SK-N-SH (cell line): ENCODE measurements at regions not wholly inside any gene's neighbourhood (a gene's known extent, or its start where the extent isn't known, plus 50 kb on each side); places are given as distances from the start of the nearest gene placed in this dataset.

Experiments used
- CTCF ChIA-PET: fragments of 300-600, 350-600 bp; formaldehyde crosslinking; extraction: SDS; loops from one replicate; lab custom pipeline; 2021; lab: Yijun Ruan, JAX
- POLR2A ChIA-PET: fragments of 350-600 bp; sonication (Branson Sonifier 250); formaldehyde crosslinking; extraction: SDS; loops from one replicate; lab custom pipeline; 2020; ENCODE audit warnings: antibody characterized with exemption, inconsistent platforms; lab: Yijun Ruan, JAX
- DNase-seq: peaks from one replicate; pipeline ENCODE4 v3.0.0; 2012
- H2AFZ ChIP-seq: fragments of 200-600 bp; sonication (generic); 2 replicates; pipeline ENCODE4 v1.8.1; 2016; ENCODE audit warnings: antibody characterized with exemption, mild to moderate bottlenecking, low read depth
- H3F3A ChIP-seq: fragments of 200-600 bp; sonication (generic); replicated peaks from 2 replicates; pipeline ENCODE3; 2016; ENCODE audit warnings: antibody characterized with exemption, mild to moderate bottlenecking; ENCODE audit not compliant: insufficient read depth
- H3K27ac ChIP-seq, 2 experiments: fragments of 200-500 bp in 1 of 2; fragments of 200-600 bp in 1 of 2; sonication (Bioruptor generic) in 1 of 2; sonication (generic), shearing (Covaris generic) in 1 of 2; 2 replicates each; pipeline versions ENCODE4 v1.5.1 to v1.6.1; 2014 to 2016; ENCODE audit warnings: low read depth in 2 of 2, inconsistent platforms in 1 of 2, low read length in 1 of 2, mild to moderate bottlenecking in 1 of 2, mixed read lengths in 1 of 2
- H3K27me3 ChIP-seq: fragments of 200-600 bp; sonication (generic), shearing (Covaris generic); 2 replicates; pipeline ENCODE4 v1.6.1; 2016; ENCODE audit warnings: mixed run types; ENCODE audit not compliant: insufficient read depth
- H3K36me3 ChIP-seq, 2 experiments: fragments of 200-500 bp in 1 of 2; fragments of 200-600 bp in 1 of 2; sonication (Bioruptor generic) in 1 of 2; sonication (generic) in 1 of 2; replicated peaks in 1 of 2; 2 replicates each; pipeline versions ENCODE3 to v1.5.1; 2014 to 2016; ENCODE audit warnings: low read length in 1 of 2, mild to moderate bottlenecking in 1 of 2; ENCODE audit not compliant: insufficient read depth in 2 of 2, control insufficient read depth in 1 of 2
- H3K4me1 ChIP-seq, 2 experiments: fragments of 200-500 bp in 1 of 2; fragments of 200-600 bp in 1 of 2; sonication (Bioruptor generic) in 1 of 2; sonication (generic), shearing (Covaris generic) in 1 of 2; 2 replicates each; pipeline versions ENCODE4 v1.5.1 to v1.6.1; 2014 to 2016; ENCODE audit warnings: low read depth in 1 of 2, low read length in 1 of 2, mixed run types in 1 of 2; ENCODE audit not compliant: insufficient read depth in 2 of 2, control insufficient read depth in 1 of 2
- H3K4me2 ChIP-seq: fragments of 200-600 bp; sonication (generic), shearing (Covaris generic); 2 replicates; pipeline ENCODE4 v1.6.1; 2017; ENCODE audit warnings: mixed run types
- H3K4me3 ChIP-seq, 2 experiments: fragments of 200-500 bp in 1 of 2; fragments of 200-600 bp in 1 of 2; sonication (Bioruptor generic) in 1 of 2; sonication (generic), shearing (Covaris generic) in 1 of 2; 2 replicates each; pipeline versions ENCODE4 v1.5.1 to v1.8.1; 2014 to 2016; ENCODE audit warnings: low read depth in 2 of 2, inconsistent platforms in 1 of 2, low read length in 1 of 2, mild to moderate bottlenecking in 1 of 2, mixed read lengths in 1 of 2, moderate library complexity in 1 of 2
- H3K79me2 ChIP-seq: fragments of 200-600 bp; sonication (generic); 2 replicates; pipeline ENCODE4 v1.8.1; 2017; ENCODE audit warnings: mild to moderate bottlenecking; ENCODE audit not compliant: insufficient read depth
- H3K9ac ChIP-seq: fragments of 200-600 bp; sonication (generic); 2 replicates; pipeline ENCODE4 v1.6.1; 2017; ENCODE audit warnings: mixed run types
- H3K9me2 ChIP-seq: fragments of 200-600 bp; sonication (generic); 2 replicates; pipeline ENCODE4 v1.6.1; 2017; ENCODE audit warnings: mixed run types
- H3K9me3 ChIP-seq: fragments of 200-600 bp; sonication (generic); 2 replicates; pipeline ENCODE4 v1.6.1; 2017; ENCODE audit warnings: mixed run types, mild to moderate bottlenecking, moderate library complexity
- H4K20me1 ChIP-seq: fragments of 200-600 bp; sonication (generic); 2 replicates; pipeline ENCODE4 v1.6.1; 2017; ENCODE audit warnings: mild to moderate bottlenecking, mixed run types; ENCODE audit not compliant: insufficient read depth
- CHD2 ChIP-seq: fragments of 150-350 bp; IDR thresholded peaks from 2 replicates; pipeline ENCODE4 v1.6.1; 2018; ENCODE audit warnings: low read length; ENCODE audit not compliant: partially characterized antibody
- EP300 ChIP-seq, 2 experiments: IDR thresholded peaks; 2 replicates each; pipeline versions ENCODE4 v1.4.0 to v1.6.1; 2012; ENCODE audit warnings: borderline replicate concordance in 1 of 2, low read depth in 1 of 2, low read length in 1 of 2
- FOSL2 ChIP-seq: IDR thresholded peaks from 2 replicates; pipeline ENCODE4 v1.4.0; 2012; ENCODE audit warnings: low read depth, mild to moderate bottlenecking, moderate library complexity, borderline replicate concordance
- FOXJ3 ChIP-seq: sonication (generic); formaldehyde crosslinking; IDR thresholded peaks from 2 replicates; pipeline ENCODE4 v1.5.1; 2020; ENCODE audit warnings: mild to moderate bottlenecking, missing genetic modification reagents
- FOXM1 ChIP-seq: IDR thresholded peaks from 2 replicates; pipeline ENCODE4 v1.4.0; 2012; ENCODE audit warnings: low read depth, mild to moderate bottlenecking
- JUND ChIP-seq: IDR thresholded peaks from 2 replicates; pipeline ENCODE4 v1.4.0; 2012
- MAX ChIP-seq: IDR thresholded peaks from 2 replicates; pipeline ENCODE4 v1.4.0; 2012; ENCODE audit warnings: low read depth
- MXI1 ChIP-seq: IDR thresholded peaks from 2 replicates; pipeline ENCODE4 v1.6.1; 2012; ENCODE audit warnings: mild to moderate bottlenecking, low read depth, low read length, improper control_type of control experiment
- NFIC ChIP-seq: IDR thresholded peaks from 2 replicates; pipeline ENCODE4 v1.4.0; 2012; ENCODE audit warnings: borderline replicate concordance
- PBX3 ChIP-seq: IDR thresholded peaks from 2 replicates; pipeline ENCODE4; 2012
- RAD21 ChIP-seq: IDR thresholded peaks from 2 replicates; pipeline ENCODE4 v1.6.1; 2012; ENCODE audit warnings: mild to moderate bottlenecking, low read length
- RCOR1 ChIP-seq: fragments of 150-350 bp; IDR thresholded peaks from 2 replicates; pipeline ENCODE4 v1.6.1; 2017; ENCODE audit warnings: antibody characterized with exemption, low read length
- RXRA ChIP-seq: IDR thresholded peaks from 2 replicates; pipeline ENCODE4 v1.4.0; 2012; ENCODE audit warnings: low read depth, mild to moderate bottlenecking, borderline replicate concordance
- SIN3A ChIP-seq: IDR thresholded peaks from 2 replicates; pipeline ENCODE4 v1.6.1; 2012; ENCODE audit warnings: low read depth, mild to moderate bottlenecking, low read length, moderate library complexity, borderline replicate concordance
- SMC3 ChIP-seq: IDR thresholded peaks from 2 replicates; pipeline ENCODE4 v1.6.1; 2012; ENCODE audit warnings: low read depth, low read length, improper control_type of control experiment
- TCF12 ChIP-seq: IDR thresholded peaks from 2 replicates; pipeline ENCODE4 v1.4.0; 2012
- TEAD4 ChIP-seq: IDR thresholded peaks from 2 replicates; pipeline ENCODE4 v1.4.0; 2012; ENCODE audit warnings: mild to moderate bottlenecking, borderline replicate concordance; ENCODE audit not compliant: insufficient read depth
- USF2 ChIP-seq: fragments of 150-350 bp; IDR thresholded peaks from 2 replicates; pipeline ENCODE4 v1.6.1; 2017; ENCODE audit warnings: antibody characterized with exemption, low read length, low read depth, borderline replicate concordance
- WGBS: methylation state at CpG from one replicate; pipeline ENCODE4 v1.1.6; 2017; ENCODE audit warnings: low lambda C conversion rate; 5-methylcytosine and 5-hydroxymethylcytosine counted together
- TF ChIP-seq, protein P1 (sequence below): fragments of 150-350 bp; IDR thresholded peaks from 2 replicates; pipeline ENCODE4 v1.6.1; 2016; ENCODE audit warnings: mild to moderate bottlenecking, low read depth, low read length

- DNase-seq = no peak
- ChIA-PET CTCF (interaction anchor here (1.7 kb wide), 1 partner anchor 20 kb away, joined by 3 read pairs; no protein-coding TSS in a partner anchor), POLR2A (no interaction called here)
- Histone ChIP-seq H3K9ac (no peak overlapping the region), H3K79me2 (no peaks in the 10 kb centered on the region), H3K9me2 (no peaks in the 10 kb centered on the region), H2AFZ (no peak overlapping the region), H3K9me3 (no peaks in the 10 kb centered on the region), H3K4me3 (no peak overlapping the region), H3K4me1 (no peaks in the 10 kb centered on the region), H3F3A (no peaks in the 10 kb centered on the region), H3K27me3 (no peaks in the 10 kb centered on the region), H3K27ac (no peak overlapping the region), H4K20me1 (no peaks in the 10 kb centered on the region), H3K36me3 (no peaks in the 10 kb centered on the region), H3K4me2 (no peak overlapping the region)
- no peak for TF ChIP-seq FOXJ3 (CRISPR knock-in tag)
- TF ChIP-seq PBX3 = no peak
- no peak for TF ChIP-seq RAD21
- TF ChIP-seq MXI1 = no peak
- no peak for TF ChIP-seq USF2
- TF ChIP-seq, protein P1, sequence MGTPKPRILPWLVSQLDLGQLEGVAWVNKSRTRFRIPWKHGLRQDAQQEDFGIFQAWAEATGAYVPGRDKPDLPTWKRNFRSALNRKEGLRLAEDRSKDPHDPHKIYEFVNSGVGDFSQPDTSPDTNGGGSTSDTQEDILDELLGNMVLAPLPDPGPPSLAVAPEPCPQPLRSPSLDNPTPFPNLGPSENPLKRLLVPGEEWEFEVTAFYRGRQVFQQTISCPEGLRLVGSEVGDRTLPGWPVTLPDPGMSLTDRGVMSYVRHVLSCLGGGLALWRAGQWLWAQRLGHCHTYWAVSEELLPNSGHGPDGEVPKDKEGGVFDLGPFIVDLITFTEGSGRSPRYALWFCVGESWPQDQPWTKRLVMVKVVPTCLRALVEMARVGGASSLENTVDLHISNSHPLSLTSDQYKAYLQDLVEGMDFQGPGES = no peak
- TF ChIP-seq SIN3A = no peak
- no peak for TF ChIP-seq FOXM1
- no peak for TF ChIP-seq MAX
- TF ChIP-seq RCOR1 = no peak
- TF ChIP-seq TEAD4 = no peak
- TF ChIP-seq JUND = no peak
- TF ChIP-seq FOSL2 = no peak
- TF ChIP-seq SMC3 = no peak
- no peak for TF ChIP-seq NFIC
- no peak for TF ChIP-seq CHD2
- no peak for TF ChIP-seq TCF12
- no peak for TF ChIP-seq EP300 (IDR thresholded peaks at IDR 0.05; ENCODE audit: borderline replicate concordance in 1 of 2, low read depth in 1 of 2, low read length in 1 of 2)
- no peak for TF ChIP-seq RXRA
- WGBS = 2% methylated on average over 3 of the region's 3 CpGs
Observed at GRCh38 chr14:80133457-80133856, 77.8 kb downstream of the DIO2 start.
